SIG-M5 treated with dmso at 0.1 percent for 504 hours (cell line): ENCODE measurements at regions not wholly inside any gene's neighbourhood (a gene's known extent, or its start where the extent isn't known, plus 50 kb on each side); places are given as distances from the start of the nearest gene placed in this dataset.
A peak's percentile ranks its signal among the peaks of the same experiment; 100 is the strongest.

ENCODE experiments used
- DNase-seq: peaks from one replicate; lab custom pipeline; 2025; ENCODE audit not compliant: unreplicated experiment; lab: John Stamatoyannopoulos, UW

- DNase-seq: no peak
Observed at GRCh38 chr1:37270639-37271038, 203.7 kb upstream of the ZC3H12A start.

GRCh38 chr1:37272626-37273025, 201.8 kb upstream of the ZC3H12A start:
- DNase-seq: no peak

DNA sequence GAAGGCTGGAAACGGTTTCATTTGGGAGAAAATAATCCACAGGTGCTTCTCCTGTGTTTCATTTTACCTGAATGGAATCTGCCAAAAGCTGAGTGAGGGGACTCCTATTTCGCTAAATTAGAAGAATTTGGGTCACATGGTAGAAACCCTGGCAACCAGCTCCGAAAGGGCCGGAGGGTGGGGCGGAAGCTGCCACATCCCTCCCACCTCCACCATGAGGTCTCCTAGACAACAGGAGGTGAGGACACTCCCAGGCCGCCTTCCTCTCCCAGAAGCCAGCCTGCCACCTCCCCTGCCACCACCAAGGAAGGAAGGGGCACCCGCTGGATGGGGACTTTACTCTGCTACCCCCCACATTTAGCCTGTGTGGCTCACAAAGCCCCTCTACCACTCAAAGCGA, 199.9 kb upstream of the ZC3H12A start:
- DNase-seq: no peak

DNA sequence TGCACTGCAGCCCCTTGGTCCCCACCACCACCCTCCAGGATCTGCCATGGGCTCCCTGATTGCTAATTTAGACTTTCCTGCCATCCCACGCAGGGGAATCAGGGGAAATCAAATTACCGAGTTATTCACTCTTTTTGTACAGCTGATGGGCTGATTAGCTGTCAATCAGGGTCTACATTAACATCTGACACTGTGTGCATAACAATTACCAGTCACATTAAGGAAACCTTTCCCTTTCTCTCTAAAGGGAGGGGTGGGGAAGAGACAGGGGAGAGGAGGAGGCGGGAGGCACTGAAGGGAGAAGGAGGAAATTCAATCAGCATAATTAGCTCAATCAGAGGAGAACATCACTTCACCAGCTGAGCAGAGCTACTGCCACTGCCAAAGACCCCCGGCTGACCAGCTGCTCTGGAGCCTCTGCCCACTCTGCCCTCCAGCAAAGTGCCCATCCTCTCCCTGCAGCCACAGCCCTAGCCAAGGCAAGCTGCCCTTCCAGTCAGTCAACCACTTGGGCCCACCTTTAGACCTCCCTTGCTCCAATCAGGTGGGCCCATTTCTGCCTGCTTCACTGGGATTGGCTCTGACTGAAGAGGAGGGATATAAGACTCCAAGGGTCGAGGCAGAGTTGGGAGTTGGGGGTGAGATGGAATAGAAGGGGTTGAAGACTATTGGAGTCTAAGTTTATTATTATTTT, 199.3 kb upstream of the ZC3H12A start:
- no peak for DNase-seq

DNA sequence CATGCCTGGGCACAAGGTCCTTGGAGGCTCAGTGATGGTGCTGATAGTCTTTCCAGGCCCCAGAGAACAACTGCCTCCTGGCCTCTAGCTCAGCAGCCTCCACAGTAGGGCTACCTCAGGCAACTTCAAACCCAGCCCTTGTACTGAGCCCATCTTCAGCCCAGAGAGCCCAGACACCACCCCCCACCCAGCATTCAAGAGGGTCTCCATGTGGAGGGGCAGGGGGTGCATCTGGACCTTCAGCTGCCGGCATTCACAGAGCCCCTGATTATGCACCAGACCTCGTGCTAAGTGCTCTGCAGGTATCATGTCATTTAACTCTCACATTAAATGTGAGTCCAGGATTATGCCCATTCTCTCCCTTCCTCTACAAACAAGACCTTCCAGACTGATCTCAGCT, 197.0 kb upstream of the ZC3H12A start:
- no peak for DNase-seq

DNA sequence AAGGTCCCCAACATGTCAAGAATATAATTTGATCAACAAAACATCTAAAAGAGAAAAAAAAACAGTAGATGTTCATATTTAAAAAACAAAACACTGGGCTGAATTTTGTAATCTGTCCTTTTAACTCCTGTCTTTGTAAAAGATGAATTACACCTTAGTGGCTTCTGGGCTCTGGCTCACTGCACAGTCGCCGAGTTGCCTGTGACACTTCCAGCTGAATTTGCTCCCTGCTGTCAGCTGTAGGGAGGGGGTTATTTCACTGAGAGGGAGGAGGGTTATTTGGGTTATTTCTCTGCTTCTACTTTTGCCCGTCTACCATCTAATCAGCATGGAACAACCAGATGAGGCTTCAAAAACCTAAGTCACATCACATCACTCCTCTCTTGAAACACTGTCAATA, 193.0 kb upstream of the ZC3H12A start:
- DNase-seq: no peak

DNA sequence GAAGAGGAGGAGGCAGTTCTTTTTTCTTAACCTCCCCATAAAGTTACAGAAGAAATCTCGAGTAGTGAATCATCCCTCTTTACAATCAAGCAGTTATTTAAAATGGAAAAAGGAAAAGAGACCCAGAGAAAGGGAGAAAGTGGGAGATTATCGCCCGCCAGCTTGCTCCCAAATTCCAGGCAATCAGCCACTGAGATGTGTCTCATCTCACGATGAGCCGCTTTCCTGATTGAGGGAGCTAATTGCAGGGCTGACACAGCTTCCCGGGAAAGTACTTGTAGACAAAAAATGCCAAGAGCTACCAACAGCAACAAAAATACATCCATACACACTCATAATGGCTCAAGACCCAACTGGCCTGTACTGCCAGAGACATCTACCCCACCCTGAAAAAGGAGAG, 191.6 kb upstream of the ZC3H12A start:
- DNase-seq: no peak

DNA sequence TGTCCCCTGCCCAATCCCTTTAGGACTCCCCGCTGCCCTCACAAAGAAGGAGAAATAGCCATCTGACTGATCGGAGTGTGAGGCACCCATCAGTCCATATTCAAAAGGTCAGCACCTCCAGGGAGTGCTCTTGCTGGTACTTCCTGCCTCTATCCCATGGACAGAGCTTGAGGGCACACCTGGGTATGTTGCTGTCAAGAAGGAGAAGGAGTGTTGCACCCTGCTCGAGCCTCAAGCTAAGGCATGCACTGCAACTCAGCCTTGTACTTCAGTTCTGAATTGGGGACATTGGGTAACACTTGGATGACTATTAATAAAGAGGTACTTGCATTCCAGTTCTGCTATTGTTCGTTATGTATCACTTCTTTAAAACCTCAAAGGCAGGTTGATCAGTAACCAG, 190.3 kb upstream of the ZC3H12A start:
- DNase-seq: no peak

DNA sequence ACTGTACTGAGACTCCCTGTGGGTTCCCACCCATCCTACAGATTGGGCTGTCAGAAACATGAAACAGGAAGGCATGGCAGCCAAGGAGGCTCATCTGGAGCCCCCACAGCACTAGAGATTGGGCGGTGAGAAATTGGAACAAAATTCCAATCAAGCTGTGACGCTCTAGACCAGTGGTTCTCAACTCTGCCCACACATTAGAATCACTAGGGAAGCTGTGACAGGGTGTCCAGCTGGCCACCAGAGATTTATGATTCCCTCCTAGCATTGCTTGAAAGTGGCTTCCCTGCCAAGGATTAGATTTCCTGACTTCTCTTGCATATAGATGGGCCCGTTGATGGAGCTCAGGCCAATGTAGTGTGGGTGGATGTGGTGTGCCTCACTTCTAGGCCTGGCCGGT, 187.5 kb upstream of the ZC3H12A start:
- no peak for DNase-seq

DNA sequence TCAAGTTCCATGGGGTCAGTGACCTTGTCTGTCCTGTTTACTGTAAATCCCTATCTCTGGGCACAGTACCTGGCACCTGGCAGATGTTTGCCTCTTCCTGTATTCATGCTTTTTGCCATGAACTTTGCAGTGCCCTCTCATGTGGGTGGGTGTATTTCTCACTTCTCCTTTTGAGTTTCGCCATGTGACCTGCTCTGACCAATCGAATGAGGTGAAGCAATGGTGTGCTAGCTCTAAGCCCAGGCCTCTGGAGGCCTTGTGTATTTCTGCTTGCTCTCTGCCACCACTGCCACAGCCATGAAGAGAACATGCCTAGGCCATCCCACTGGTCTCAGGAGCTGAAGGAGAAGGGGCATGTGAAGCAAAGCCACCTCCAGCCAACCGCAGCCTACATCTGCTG, 185.5 kb upstream of the ZC3H12A start:
- peak; percentile 58 for DNase-seq

- no peak for DNase-seq
Observed at GRCh38 chr1:37290718-37291117, 183.7 kb upstream of the ZC3H12A start.

- no peak for DNase-seq
Observed at GRCh38 chr1:37292789-37293188, 181.6 kb upstream of the ZC3H12A start.

DNA sequence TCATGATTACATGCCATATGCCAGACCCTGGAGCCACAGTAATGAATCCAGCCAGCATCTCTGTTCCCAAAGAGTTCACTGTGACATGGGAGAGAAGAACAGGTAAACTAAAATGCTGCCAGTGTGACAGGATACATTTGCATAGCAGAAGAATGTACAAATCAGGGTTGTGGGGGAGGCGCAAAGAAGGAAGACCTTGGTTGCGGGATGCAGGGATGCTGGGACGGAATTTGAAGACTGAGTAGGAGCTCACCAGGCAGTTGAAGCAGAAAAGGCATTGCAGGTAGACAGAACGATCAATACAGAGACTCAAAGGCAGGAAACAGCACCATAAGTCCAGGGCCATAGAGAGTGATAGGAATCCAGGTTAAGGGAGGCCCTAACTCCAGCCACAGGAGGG, 180.3 kb upstream of the ZC3H12A start:
- no peak for DNase-seq

DNA sequence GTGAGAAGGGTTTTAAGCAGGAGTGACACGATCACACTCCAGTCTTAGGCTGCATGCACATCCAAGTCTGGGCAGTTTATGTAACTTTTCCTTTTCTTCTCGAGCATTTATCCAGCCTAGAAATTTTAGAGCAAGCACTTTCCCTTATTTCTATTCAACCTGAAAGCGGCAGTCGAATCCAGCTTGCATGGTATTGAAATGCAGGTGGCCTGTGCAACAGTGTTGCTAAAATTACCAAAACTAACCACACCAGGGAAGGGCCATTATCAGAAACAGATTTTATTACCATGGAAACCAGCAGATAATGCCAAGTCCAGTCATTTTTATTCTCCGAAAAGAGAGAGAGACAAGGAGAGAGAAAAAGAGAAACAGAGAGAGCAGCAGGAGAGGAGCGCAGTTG, 179.9 kb upstream of the ZC3H12A start:
- DNase-seq: no peak

DNA sequence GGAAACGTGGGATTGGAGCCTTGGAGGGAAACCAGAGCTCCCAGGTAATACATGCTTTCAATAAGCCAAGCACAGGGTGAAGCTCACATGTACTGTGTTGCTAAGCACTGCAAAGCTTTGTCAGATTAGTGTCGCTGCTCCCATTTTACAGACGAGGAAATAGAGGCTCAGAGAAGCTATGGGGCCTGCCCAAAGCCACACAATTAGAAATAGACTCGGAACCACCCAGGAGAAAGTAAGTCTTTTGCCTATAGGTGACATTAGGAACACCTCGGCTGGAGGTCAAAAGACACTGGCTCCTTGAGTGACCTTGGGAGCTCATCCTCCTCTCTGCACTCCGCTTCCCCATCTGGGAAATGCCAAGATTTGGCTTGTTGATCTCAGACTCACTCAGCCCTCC, 175.6 kb upstream of the ZC3H12A start:
- DNase-seq: no peak

DNA sequence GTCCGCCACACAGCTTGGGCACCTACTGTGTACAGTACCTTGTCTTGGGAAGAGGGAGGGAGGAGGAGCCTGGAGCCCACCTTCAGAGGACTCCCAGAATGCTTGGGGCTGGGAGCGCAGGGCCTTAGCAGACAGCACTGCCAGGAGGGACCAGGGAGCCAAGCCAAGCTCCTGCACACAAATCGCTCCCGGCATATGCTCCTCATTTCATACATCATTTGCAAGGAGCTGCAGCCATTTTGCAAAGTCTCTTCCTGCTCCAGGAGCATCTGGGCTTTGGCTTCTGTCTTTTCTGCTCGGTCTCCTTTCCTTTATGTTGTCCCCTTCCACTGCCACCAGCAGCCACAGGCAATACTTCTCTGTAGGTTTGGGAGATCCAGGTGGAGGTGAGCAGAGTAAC, 175.2 kb upstream of the ZC3H12A start:
- DNase-seq: no peak

GRCh38 chr1:37303884-37304574, 170.4 kb upstream of the ZC3H12A start:
- DNase-seq: no peak

- no peak for DNase-seq
Observed at GRCh38 chr1:37305108-37305507, 169.3 kb upstream of the ZC3H12A start.

DNA sequence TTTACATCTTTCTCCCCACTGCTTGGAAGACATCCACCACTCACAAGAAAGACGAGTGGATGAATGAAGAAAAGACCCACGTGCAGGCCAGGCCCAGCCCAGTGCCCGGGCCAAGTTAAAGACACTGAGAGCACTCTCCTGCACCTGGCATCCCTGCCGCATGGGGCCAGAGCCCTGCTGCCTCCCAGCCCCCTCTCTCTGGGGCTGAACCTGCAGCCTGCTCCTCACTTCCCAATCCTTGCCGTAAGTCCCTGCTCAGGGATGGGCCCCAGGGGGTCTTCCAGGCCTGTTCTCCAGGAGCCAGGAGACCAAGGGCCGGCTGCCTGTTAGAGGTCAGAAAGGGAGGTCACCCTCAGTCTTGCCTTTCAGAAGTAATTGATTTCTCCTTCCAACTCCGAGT, 168.5 kb upstream of the ZC3H12A start:
- no peak for DNase-seq

DNA sequence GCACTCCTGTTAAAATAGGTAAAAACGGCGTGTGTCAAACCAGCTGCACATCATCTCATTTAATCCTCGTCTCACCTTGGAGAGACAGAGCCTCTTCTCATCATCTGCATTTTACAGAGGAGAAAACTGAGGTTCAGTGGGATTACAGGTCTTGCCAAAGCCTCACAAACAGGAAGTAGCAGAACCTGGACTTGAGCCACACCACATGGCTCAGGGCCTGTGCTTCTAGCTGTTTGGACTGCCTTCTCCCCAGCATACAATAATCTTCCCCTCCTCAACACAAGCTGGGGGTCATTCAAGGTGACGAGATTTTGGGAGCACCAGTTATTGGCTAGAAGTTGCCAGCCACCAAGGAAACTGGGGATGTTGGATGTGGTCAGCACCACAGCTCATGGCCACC, 167.9 kb upstream of the ZC3H12A start:
- no peak for DNase-seq

- no peak for DNase-seq
Observed at GRCh38 chr1:37306871-37307270, 167.5 kb upstream of the ZC3H12A start.

GRCh38 chr1:37308031-37308960, 166.1 kb upstream of the ZC3H12A start:
- DNase-seq: no peak
